HG03520 (cell line): ENCODE measurements at regions not wholly inside any gene's neighbourhood (a gene's known extent, or its start where the extent isn't known, plus 50 kb on each side); places are given as distances from the start of the nearest gene placed in this dataset.
A peak's percentile ranks its signal among the peaks of the same experiment; 100 is the strongest.
"Not testable (repeated sequence)": the region's sequence is repeated elsewhere in the genome, so short reads cannot be mapped to it uniquely, and the experiment has no call there.

Experiments used
- ATAC-seq: cut with Tn5 transposase; IDR thresholded peaks from one replicate; pipeline ENCODE4 v1.9.1; 2021; ENCODE audit warnings: mild to moderate bottlenecking, moderate library complexity; ENCODE audit not compliant: unreplicated experiment

DNA sequence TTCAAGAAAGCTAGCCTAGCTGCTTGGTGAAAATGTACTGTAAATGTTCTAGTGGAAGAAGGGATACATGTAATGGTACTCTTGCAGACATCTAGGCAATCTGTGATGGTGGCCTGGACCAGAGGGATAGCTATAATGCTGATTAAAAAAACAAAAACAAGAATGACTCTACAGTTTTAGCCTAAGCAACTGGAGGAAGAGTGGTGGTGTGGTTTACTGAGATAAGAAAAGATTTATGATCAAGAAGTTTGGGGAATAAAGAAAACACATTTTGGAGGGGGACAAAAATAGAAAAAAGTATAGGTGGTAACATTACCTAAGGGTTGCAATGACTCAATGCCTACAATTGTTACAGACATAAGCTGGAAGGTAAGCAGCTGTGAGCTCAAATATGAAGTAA, 1080.7 kb upstream of the CELF4 start:
- no peak for ATAC-seq

DNA sequence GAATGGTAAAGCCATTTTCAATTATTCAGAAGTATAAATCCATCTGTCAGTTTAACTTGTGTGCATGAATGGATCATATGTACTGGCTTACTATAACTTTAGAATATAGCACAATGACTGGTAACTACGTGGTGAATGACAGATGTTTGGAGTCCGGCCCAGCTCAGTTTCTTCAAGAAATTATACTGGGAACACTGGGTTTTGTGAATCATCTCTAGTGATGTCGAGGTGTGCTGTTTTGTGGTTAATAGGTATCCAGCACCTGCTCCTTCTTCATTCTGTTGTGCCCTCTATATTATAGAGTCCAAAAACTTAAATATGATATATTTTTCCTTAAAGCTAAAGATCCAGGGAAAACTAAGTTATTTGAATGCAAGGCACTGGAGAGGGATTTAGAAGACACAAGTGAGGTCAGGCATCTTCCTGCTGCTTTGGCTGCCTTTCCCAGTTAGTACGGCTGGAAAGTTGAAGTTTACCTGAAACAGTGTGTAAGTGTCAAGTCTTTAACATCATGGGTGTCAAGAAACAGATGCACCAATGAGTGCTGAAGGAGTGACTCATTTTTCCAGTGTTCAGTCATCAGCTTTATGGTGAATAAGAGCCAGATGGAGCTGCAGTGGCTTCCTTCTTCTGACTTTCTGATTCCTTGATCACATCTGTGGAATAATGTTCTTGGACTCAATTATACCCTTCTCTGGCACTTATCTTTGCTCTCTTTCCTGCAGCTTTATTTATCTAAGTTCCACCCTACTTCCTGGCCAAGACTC, 1079.5 kb upstream of the CELF4 start:
- no peak for ATAC-seq

DNA sequence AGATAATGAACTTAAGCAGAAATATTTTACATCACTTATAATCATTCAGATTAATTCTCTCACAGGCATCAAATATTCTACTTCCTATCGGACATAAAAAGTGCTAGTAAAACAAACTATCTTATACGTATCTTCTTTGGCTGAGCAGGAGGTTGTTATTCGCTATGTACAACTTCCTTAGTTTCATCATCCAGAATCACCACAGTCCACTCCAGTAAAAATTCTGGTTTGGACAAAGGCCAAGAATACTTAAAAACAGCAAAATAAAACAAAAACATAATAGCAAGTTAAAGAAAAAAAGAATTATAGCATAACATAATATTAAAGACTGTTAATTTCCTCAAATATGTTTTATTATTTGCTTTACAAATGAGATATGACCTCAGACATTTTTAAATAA, 1077.1 kb upstream of the CELF4 start:
- ATAC-seq, result no peak

DNA sequence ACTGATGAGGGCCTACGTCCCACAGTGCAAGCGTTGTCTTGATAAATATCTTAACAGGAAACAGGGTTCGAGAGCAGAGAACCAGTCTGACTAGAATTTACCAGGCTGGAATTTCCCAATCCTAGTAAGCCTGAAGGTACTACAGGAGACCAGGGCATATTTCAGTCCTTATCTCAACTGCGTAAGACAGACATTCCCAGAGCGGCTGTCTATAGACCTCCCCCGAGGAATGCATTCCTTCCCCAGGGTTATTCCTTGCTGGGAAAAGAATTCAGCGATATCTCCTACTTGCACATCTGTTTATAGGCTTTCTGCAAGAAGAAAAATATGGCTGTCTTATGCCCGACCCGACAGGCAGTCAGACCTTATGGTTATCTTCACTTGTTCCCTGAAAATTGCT, 1074.1 kb upstream of the CELF4 start:
- not testable (repeated sequence) for ATAC-seq

DNA sequence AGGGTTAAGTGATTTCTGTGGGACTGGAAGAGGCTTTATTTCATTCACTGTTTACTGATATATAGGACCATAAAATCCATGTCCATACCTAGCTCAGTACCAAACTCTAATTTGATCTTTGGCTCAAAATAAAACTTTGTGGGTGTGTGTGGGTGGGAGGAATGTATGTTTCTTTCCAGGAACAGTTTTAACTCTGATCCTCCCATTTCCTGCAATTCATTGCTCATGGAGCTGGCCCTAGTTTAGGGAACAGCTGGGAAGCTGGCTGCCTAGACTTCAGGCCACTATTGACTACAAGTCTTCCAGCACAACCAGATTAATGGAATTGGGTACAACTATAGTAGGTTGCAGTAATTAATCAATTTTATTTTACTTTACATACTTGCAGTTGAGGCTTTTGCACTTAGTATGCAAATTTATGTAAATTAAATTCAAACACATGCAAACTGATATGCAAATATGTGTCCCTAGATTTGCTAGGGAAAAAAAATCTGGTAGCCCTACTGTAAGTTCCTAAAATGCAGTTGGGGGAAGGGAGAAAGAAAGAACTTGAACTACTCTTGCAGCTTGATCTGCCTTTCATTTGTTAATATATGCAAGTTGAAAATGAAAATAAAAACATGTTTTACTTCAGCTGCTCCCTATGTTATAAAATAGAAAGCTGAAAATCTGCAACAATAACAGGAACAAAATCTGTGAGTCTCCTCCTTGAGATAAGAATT, 1070.3 kb upstream of the CELF4 start:
- ATAC-seq, result no peak

DNA sequence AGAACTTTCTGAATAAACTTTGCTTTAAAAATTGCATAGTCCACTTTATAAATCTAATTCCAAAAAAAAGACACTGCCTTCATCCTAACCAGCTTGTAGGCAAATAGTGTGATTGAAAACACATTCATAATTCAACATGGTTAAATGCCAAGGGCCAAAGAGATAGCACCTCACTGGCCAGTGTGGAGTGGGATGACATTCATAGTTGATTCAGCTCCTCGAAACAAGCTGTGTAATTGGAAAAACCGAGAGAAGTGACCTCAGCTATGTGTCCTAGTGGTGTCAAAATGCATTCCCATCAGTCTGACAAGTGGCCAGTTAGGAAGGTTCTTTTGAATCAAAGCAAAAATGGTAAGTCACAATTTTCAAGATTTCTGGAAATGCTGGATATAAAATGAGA, 1068.5 kb upstream of the CELF4 start:
- ATAC-seq, result no peak

DNA sequence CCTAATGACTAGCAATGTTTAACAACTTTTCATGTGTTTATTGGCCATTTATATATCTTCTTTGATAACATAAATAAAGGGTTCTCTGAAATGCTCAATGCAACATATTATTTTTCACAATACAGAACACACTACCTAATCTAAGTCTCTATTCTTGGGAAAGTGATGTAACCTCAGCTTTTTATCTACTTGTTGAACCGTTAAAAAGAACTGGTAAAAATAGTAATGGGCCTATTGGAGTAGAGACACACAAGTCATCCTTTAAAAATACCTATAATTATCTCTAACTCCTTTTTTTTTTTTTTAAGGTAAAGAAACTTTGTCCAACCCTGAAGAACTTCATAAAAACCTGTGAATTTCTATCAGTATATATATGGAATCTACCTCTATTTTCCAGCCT, 1067.7 kb upstream of the CELF4 start:
- no peak for ATAC-seq

DNA sequence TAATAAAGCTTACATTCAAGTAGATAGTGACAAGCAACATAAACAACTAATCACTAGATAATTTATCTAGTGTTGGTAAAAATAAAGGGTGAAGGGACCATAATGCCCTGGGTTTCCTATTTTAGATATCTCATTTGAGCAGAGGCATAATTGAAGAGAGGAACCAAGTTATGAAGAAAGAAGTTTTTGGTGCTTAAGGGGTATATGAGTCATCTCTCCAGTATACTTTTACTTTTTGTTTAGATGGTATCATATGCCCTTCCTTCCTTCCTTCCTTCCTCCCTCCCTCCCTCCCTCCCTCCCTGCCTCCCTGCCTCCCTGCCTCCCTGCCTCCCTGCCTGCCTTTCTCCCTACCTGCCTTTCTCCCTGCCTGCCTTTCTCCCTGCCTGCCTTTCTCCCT, 1053.5 kb upstream of the CELF4 start:
- ATAC-seq, result no peak

DNA sequence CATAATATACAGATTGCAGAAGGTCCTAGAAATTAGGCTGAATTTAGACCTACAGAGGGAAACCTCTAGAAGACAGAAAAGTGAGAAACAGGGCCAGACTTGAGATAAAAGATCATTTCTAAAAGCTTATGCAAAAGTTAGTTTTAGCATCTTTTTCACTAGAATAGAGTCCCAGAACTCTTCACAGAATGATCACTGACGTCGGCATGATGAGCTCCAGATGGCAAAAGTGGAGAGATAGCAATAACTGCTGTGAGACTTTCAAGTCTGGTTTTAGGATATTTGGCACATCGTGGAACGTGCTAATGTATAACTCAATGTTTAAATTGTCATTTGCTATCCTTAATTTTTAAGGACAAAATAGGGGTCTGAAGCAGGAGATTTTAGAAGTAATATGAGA, 1050.7 kb upstream of the CELF4 start:
- no peak for ATAC-seq

DNA sequence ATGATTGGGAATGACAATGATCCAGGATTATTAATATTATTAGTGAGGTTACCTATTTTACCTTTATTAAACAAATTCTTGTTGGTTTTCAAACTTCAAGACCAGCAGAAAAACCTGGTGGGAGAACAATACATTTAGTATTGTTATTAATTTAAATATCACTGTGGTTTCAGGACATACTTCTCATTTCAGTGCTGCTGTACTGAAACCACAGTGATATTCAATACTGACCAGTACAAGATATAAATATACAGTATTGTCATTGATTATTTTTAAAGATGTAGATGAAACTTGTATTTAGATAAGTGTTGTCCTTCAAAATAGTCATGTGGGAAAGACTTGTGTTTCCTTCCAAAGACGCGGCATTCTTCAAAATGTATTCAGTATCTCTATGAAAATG, 1047.3 kb upstream of the CELF4 start:
- no peak for ATAC-seq

DNA sequence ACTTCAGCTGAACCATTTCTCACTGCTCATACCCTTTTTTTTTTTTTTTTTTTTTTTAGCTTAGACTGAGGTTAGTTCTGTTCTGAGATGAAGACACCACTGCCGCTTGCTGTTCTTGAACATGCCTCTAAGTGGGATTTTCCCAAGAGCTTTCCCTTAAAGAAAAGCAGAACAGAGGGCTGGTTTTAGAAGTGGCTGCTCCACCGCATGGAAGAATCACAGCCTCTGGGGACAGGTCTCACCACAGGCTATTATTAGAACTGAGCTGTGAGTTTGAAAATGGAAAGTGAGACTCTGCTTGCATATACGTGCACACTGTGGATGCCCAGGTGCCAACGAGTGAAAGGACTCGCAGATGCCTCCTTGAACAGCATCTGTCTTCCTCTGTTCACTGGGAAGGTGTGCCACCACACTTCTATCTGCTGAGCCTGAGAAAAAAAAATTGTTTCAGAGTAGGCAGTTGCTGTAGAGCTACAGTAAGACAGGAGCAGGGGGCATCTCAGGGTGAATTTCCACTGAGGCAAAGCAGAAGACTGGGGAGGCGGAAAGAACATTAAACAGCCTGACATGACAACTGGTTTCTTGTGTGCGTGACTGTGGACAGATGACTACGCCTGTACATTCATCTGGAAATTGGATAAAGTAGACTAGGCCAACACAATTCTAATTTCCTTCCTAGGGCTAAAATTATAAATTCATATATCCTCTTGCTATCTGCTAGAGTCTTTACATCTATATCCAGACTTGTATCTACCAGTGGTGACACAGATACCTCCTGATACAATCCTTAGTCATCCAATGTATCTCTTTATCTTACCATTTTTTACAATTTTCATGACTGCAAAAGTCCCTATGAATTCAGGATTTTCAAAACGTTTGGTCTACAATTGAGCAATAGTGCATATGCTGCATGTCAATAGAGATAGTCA, 1045.7 kb upstream of the CELF4 start:
- ATAC-seq, result peak; percentile 80

DNA sequence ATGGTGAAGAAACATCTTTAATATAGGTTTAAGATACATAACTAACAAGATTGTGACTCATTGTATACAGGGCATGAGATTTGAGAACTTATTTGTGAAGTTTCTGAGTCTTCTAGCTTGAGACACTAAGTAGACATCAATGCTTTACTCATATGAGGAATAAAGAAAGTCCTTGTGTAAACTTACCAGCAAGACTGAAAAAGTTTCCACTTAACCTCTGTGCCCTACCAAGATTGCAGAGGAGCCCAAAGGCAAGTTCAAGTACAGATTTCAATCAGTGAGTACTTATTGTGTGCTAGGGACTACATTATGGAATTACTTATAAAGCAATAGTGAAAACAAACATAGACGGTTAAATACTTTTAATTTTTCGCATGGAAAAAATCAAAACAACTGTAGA, 1041.2 kb upstream of the CELF4 start:
- no peak for ATAC-seq

DNA sequence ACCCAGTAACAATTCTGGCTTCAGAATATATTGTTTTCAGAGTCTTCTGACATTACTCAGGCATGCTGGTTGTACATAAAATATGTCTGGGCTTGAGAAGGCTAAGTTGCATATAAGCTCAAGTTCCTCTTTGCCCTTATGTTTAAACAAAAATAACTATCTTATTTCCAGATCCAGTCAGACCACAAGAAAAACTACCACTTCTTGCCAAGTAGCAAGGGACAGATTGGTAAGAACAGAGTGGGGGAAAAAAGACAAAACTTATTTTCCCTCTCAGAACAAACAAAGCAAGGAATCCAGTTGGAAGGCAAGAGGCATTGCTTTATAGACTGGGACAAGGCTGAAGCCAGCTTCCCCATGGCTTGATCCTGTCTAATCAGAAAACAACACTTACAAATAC, 1036.7 kb upstream of the CELF4 start:
- no peak for ATAC-seq

DNA sequence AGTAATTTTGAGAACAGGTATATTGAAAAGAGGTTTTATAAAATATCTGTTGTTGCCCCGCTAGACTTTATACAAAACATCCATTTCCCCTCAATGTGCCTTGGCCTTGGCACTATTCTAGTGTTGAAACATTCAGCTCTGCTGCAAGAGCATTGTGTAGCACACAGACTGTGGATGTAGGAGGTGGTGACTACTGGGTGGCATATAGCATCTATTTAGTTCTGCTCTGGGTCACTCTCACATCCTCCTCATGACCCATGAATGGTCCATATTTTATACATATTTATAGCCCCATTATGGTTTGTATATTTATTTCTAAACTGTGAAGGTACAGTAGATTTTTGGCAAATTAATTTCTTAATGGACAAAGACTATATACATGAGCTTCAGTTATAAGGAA, 1022.0 kb upstream of the CELF4 start:
- ATAC-seq, result no peak

DNA sequence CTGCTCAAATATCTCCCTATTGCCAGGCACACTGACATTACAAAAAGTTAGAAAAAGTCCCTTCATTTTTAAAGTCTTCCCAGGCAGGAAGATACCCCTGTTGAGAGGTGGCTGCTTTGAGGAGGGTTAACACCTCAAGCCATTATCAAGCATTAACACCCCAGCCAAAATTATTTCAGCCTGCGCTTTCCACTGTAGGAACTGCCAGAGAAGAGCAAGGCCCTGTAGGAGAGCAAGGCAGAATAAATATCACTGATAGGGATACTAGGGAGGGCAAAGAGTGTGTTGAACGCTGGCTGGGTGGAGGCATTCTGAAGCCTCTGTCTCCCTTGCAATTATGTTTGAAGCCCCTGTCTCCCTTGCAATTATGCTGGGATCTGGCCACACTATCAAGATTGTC, 1020.7 kb upstream of the CELF4 start:
- ATAC-seq, result no peak

DNA sequence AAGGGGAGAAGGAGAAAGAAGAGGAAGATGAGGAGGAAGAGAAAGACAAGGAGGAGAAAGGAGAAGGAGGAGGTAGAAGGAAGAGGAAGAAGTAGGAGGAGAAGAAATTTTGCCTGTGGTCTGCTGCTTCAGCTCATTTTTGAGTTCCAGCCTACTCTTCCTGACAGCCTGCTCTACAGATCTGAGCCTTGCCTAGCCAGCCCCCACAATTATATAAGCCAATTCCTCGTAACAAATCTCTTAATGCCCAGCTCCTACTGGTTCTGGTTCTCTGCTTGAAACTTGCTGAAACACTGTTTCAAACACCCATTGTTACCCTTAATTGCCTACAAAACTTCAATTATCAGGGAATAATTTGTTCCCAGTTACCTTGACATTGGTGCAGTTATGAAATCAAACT, 1014.2 kb upstream of the CELF4 start:
- ATAC-seq, result no peak

DNA sequence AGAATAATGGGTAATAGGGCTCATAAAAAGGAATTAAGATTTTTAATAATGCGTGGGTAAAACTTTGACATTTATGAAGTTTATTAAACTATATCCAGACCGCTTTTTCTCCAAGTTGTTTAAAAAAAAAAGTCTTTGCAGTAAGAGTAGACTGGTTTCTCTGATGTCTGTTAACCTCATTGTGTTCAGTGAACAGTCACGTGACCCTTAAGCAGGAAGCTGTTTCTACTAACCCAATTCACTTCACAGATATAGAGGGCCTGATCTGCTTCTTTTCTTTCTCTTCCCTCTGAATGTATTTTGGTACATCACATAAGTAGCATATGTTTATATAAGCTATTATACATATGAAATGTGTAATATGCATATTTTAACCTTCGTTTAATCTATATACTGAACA, 1011.3 kb upstream of the CELF4 start:
- ATAC-seq, result no peak

DNA sequence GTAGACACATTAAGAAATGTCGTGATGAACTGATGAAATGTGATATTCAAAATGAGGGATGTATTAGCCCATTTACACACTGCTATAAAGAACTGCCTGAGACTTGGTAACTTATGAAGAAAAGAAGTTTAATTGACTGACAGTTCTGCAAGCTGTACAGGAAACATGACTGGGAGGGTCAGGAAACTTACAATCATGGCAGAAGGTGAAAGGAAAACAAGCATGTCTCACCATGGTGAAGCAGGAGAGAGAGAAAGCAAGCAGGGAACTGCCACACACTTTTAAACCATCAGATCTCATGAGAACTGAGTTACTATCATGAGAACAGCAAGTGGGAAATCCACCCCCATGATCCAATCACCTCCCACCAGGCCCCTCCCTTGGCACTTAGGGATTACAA, 1010.8 kb upstream of the CELF4 start:
- ATAC-seq, result no peak

DNA sequence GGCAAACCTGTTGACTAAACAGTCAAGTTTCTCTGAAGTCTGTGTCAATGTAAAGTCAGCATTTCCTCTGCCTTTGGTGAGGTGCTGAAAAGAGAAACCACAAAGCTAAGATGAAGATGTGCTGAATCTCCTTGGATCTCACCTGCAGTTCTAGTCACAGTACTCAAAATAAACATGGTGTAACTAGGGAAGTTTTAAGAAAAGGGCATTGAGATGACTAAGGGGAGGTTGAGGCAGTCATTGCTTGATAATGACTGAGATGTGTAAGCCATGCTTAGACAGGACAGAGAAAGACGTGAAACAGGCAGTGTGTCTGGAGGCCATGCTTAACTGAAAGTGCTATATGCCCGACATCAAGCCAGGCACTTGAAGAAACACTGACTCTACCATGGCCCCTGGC, 1010.0 kb upstream of the CELF4 start:
- no peak for ATAC-seq

DNA sequence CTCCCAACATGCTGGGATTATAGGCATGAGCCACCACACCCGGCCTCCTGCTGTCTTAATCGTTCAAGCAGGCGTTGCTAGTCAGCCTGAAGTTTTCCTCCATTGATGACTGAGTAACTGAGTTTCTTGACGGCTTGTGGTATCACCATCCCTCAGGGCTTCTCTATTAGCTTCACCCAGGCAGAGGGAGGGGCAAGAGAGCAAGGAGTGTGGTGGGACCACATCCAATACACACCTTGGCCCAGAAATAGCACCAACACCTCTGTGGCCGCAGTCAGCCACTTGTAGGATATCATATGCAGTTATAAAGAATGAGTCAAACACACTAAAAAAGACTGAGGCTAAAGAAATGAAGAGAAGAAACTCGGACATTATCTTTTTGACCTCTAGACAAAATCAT, 1009.4 kb upstream of the CELF4 start:
- no peak for ATAC-seq

DNA sequence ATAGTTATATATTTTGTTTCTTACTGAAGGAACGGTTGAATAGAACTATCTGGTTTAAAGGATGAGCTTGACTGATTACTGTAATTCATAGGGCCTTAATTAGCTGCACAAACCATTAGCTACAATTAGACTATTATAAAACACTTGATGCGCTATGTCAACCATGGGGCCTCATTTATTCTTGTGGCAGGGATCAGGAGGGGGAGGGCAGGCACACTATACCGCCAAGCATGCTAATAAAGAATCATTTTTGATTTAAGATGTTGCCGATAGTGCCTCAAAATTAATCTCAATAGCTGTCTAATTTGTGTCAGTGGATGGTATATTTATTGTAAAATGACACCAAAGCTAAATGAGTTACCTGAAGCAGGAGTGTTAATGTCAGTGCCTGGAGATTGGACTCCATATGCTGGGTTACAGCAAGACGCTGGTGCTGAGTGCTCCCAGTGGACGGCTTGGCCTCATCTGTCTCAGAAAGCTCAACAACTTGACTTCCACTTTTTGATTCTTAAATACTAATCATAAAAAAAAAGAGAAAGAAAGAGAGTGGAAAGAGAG, 1007.0 kb upstream of the CELF4 start:
- no peak for ATAC-seq
